ENCODE measurements at regions not wholly inside any gene's neighbourhood (a gene's known extent, or its start where the extent isn't known, plus 50 kb on each side); places are given as distances from the start of the nearest gene placed in this dataset.

GRCh38 chr2:225207471-225207870, 165.2 kb upstream of the DOCK10 start:
- H3K27me3 ChIP-seq = no peaks in the 10 kb centered on the region
- no peaks in the 10 kb centered on the region for H3K9me3 ChIP-seq (replicated peaks)
- H3K27ac ChIP-seq = no peak overlapping the region
- no peaks in the 10 kb centered on the region for H3K4me1 ChIP-seq
- DNase-seq = no peak
- H3K4me3 ChIP-seq = no peak overlapping the region
- no peaks in the 10 kb centered on the region for H3K36me3 ChIP-seq

DNA sequence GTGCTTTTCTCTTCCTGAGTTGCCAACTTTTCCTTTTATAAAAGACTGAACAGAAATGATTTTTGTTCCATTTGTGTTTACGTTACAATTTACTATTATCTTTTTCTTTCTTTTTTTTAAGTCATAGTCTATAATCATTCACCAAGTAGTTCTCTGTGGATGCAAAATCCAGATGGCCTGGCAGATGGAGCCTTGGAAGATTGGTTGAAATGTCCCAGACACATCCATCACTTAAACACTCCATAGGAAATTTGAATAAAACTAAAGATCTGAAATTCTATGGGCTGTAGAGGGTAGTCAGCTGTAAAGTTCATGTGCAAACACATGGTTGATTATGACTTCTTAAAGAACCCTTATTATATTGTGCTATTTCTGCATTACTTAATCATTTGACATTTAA, 164.8 kb upstream of the DOCK10 start:
- no peak overlapping the region for H3K4me3 ChIP-seq
- H3K27ac ChIP-seq = no peak overlapping the region
- no peaks in the 10 kb centered on the region for H3K9me3 ChIP-seq (replicated peaks)
- no peaks in the 10 kb centered on the region for H3K27me3 ChIP-seq
- H3K36me3 ChIP-seq = no peaks in the 10 kb centered on the region
- DNase-seq = no peak
- no peaks in the 10 kb centered on the region for H3K4me1 ChIP-seq

- H3K4me3 ChIP-seq = no peak overlapping the region
- DNase-seq = no peak
- H3K27ac ChIP-seq = no peak overlapping the region
- no peaks in the 10 kb centered on the region for H3K36me3 ChIP-seq
- H3K9me3 ChIP-seq (replicated peaks) = no peaks in the 10 kb centered on the region
- H3K27me3 ChIP-seq = no peaks in the 10 kb centered on the region
- no peaks in the 10 kb centered on the region for H3K4me1 ChIP-seq
These were observed 154.3 kb upstream of the DOCK10 start for GRCh38 chr2:225196579-225196978.

DNA sequence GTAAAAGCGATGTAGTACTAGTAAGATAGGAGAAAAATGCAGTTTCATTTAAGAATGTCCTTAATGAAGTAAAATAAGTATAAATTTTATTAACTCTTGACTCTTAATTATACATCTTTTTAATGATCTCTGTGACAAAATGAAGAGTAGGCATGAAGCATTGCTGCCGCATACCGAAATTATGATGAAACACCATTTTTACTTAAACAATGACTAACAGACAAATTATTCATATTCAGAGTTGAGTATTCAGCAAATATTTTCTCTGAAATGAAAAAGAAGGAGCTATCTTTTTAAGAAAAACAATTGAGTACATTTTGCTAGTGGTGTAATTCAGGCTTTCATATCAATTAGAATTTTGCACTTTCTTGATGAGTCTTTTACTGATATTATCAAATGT, 150.6 kb upstream of the DOCK10 start:
- Histone ChIP-seq H3K27ac (no peak overlapping the region), H3K36me3 (no peaks in the 10 kb centered on the region), H3K4me1 (no peaks in the 10 kb centered on the region), H3K27me3 (no peaks in the 10 kb centered on the region), H3K9me3 (replicated peaks) (no peaks in the 10 kb centered on the region), H3K4me3 (no peak overlapping the region)
- no peak for DNase-seq

DNA sequence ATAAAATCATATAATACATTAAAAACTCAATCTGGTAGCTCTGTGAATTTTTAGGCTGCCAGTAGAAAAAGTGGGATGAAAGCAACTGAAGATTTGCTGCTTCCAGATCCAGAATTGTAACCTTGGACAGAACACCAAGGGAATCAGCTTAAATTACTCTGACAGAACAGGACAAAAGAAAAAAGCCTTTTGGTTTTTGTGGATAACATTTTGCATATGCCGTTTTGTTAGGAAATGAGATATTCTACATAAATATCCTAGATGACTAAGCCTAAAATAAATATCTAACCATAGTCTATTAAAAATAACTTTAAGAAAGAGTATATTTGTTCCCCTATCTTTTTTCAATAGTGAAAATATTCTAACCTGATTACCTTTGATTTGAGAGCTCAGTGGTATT, 148.7 kb upstream of the DOCK10 start:
- Histone ChIP-seq H3K4me1 (no peaks in the 10 kb centered on the region), H3K4me3 (no peak overlapping the region), H3K27ac (no peak overlapping the region), H3K9me3 (replicated peaks) (no peaks in the 10 kb centered on the region), H3K36me3 (no peaks in the 10 kb centered on the region), H3K27me3 (no peaks in the 10 kb centered on the region)
- DNase-seq = no peak

GRCh38 chr2:225184948-225185347, 142.7 kb upstream of the DOCK10 start:
- H3K9me3 ChIP-seq (replicated peaks) = no peaks in the 10 kb centered on the region
- no peaks in the 10 kb centered on the region for H3K4me1 ChIP-seq
- no peak overlapping the region for H3K4me3 ChIP-seq
- no peaks in the 10 kb centered on the region for H3K36me3 ChIP-seq
- H3K27ac ChIP-seq = no peak overlapping the region
- no peak for DNase-seq
- H3K27me3 ChIP-seq = no peaks in the 10 kb centered on the region

DNA sequence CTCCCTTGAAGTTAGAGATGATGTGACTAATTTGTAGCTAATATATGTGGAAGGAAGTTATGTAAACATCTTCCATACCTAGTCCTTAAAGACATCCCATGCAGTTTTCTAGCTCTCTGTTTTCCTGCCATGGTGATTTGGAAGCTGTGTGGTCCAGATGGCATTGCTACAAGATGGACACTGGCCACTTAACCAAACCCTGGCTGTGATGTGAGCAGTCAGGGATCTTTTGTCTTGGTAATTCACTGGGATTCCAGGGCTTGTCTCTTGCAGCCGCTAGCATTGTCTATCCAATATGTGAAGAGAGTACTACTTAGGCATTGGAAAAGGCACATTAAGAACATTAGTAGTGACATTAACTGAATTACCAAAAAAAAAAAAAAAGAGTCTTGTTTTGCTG, 139.9 kb upstream of the DOCK10 start:
- 0 out of 2 replicates have a peak, but pooled peaks cover 3% of the 10 kb centered on the region for H3K9me3 ChIP-seq (replicated peaks)
- H3K27me3 ChIP-seq = no peaks in the 10 kb centered on the region
- H3K27ac ChIP-seq = no peak overlapping the region
- no peak overlapping the region for H3K4me3 ChIP-seq
- no peak for DNase-seq
- no peaks in the 10 kb centered on the region for H3K4me1 ChIP-seq
- no peaks in the 10 kb centered on the region for H3K36me3 ChIP-seq

DNA sequence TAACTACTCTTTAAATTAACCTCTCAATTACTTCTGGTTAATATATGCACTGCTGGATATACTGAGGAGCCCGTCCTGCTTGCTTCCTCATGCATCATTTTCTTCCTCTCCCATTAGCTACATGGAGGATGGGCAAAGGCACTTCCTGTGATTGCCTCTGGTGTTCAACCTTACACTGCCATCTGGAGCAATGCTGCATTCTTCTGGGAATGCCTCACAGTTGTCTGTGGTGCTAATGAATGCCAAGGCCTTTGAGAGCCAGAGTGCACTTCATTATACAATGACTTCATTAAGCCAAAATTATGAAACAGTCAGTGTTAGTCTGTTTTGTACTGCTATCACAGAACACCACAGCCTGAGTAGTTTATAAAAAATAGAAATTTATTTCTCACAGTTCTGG, 134.8 kb upstream of the DOCK10 start:
- no peak overlapping the region for H3K27ac ChIP-seq
- no peaks in the 10 kb centered on the region for H3K36me3 ChIP-seq
- no peaks in the 10 kb centered on the region for H3K27me3 ChIP-seq
- peaks cover 7% of the 10 kb centered on the region for H3K4me1 ChIP-seq
- no peak overlapping the region for H3K4me3 ChIP-seq
- peak in 1 of 2 experiments; percentile 17 for DNase-seq
- H3K9me3 ChIP-seq (replicated peaks) = 0 out of 2 replicates have a peak, but pooled peaks cover 3% of the 10 kb centered on the region

DNA sequence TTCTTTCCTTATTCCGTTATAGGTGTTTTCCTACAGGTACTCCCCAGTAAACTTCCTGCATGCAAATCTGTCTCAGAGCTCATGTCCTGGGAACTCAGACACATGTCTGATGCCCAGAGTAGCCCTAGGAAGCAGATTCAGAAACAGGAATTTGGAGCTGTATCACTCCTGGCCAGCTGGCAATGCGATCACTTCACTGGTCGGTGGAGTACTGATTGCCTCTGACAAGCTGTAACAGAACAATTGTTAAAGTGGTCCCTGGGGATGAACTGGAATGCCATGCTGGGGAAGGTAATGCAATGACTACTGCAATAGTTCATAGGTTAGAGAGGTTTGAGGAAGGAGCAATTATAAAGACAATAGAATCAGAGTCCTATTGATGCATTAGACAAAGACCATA, 131.6 kb upstream of the DOCK10 start:
- no peaks in the 10 kb centered on the region for H3K27me3 ChIP-seq
- no peak overlapping the region for H3K27ac ChIP-seq
- H3K4me3 ChIP-seq = no peak overlapping the region
- no peaks in the 10 kb centered on the region; the same call in 1 of the 2 replicates for H3K36me3 ChIP-seq
- peaks cover 7% of the 10 kb centered on the region for H3K4me1 ChIP-seq
- peak; percentile 44 to 50 for DNase-seq
- peaks cover 3% of the 10 kb centered on the region; the same call in 1 of the 2 replicates for H3K9me3 ChIP-seq (replicated peaks)

DNA sequence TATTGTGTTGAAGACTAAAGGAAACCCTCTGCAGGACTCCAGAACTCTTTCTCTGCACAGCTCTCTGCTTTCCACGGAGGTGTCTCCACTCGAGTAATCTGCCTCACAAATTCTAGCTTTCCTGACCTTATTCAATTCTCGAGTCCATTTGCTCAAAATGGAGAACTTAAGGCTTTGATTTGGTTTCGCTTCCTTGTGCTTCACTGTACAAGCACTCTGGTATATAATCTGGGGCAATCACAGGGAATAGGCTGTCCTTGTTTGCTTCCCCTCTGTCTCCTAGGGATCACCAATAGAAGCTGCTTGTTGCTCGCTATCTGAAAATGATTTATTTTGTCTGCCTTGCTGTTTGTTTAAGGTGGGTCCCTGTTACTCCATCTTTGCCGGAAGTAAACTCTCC, 129.1 kb upstream of the DOCK10 start:
- Histone ChIP-seq H3K4me1 (peaks cover 7% of the 10 kb centered on the region), H3K27me3 (no peaks in the 10 kb centered on the region), H3K27ac (no peak overlapping the region), H3K36me3 (no peaks in the 10 kb centered on the region; the same call in 1 of the 2 replicates), H3K9me3 (replicated peaks) (no peaks in the 10 kb centered on the region; the same call in 1 of the 2 replicates), H3K4me3 (no peak overlapping the region)
- no peak for DNase-seq

- H3K9me3 ChIP-seq (replicated peaks) = no peaks in the 10 kb centered on the region; the same call in 1 of the 2 replicates
- no peak for DNase-seq
- no peaks in the 10 kb centered on the region; the same call in 1 of the 2 replicates for H3K36me3 ChIP-seq
- no peak overlapping the region for H3K4me3 ChIP-seq
- peaks cover 12% of the 10 kb centered on the region for H3K4me1 ChIP-seq
- no peak overlapping the region for H3K27ac ChIP-seq
- no peaks in the 10 kb centered on the region for H3K27me3 ChIP-seq
These were observed 127.9 kb upstream of the DOCK10 start for GRCh38 chr2:225170162-225170561.

DNA sequence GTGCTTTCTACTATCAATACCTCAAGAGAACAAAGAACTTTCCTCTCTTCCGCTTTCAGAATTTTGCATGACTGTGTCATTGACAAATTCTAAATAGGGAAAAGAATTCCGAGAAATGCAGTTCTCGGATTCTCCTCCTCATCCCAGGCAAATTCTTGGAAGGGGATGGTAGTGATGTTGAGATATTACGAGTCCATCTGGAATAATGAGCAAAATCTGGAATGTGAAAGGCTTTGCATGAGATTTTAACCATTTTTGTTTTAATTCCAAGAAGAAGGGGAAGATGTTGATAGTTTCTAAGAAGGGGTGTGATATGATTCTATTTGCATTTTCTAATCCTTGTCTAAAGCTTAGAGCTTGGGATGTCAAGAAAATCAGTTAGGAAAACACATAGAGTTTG, 127.1 kb upstream of the DOCK10 start:
- Histone ChIP-seq H3K27me3 (no peaks in the 10 kb centered on the region), H3K9me3 (replicated peaks) (no peaks in the 10 kb centered on the region; the same call in 1 of the 2 replicates), H3K27ac (no peak overlapping the region), H3K4me1 (peaks cover 18% of the 10 kb centered on the region), H3K36me3 (no peaks in the 10 kb centered on the region; the same call in 1 of the 2 replicates), H3K4me3 (no peak overlapping the region)
- no peak for DNase-seq

GRCh38 chr2:225165052-225165451, 122.8 kb upstream of the DOCK10 start:
- no peak for DNase-seq
- Histone ChIP-seq H3K9me3 (replicated peaks) (no peaks in the 10 kb centered on the region), H3K27me3 (no peaks in the 10 kb centered on the region), H3K36me3 (no peaks in the 10 kb centered on the region), H3K27ac (peak overlapping the region; percentile 72), H3K4me1 (peaks cover 17% of the 10 kb centered on the region), H3K4me3 (peak overlapping the region; percentile 41)

GRCh38 chr2:225164401-225165050, 122.3 kb upstream of the DOCK10 start:
- DNase-seq = peak; percentile 80 to 90

DNA sequence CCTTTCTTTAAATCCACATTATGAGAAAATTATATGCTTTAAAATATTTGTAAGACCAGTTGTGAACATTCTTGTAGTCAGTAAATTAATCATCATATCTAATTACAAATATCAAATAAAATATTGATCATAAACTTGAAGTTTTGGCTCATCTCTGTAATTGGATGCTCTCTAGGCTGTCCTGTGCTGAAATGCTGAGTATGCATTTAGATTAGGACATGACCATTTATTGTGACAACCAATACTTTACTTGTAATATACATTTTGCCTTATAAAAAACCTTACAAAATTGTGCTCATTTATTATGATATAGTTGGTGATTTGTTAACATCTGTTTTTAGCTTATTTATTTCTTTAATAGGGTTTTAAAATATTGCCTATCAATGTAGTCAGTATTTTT, 116.1 kb upstream of the DOCK10 start:
- Histone ChIP-seq H3K4me3 (no peak overlapping the region), H3K9me3 (replicated peaks) (peaks cover 5% of the 10 kb centered on the region), H3K27ac (no peak overlapping the region), H3K4me1 (no peaks in the 10 kb centered on the region), H3K36me3 (no peaks in the 10 kb centered on the region), H3K27me3 (no peaks in the 10 kb centered on the region)
- DNase-seq = no peak

More at GRCh38 chr2:225164401-225165050, 122.3 kb upstream of the DOCK10 start:
- H3K4me1 ChIP-seq = peaks cover 17% of the 10 kb centered on the region
- H3K36me3 ChIP-seq = no peaks in the 10 kb centered on the region
- H3K9me3 ChIP-seq (replicated peaks) = no peaks in the 10 kb centered on the region
- no peaks in the 10 kb centered on the region for H3K27me3 ChIP-seq
- H3K27ac ChIP-seq = peak overlapping the region; percentile 72
- H3K4me3 ChIP-seq = peak overlapping the region; percentile 41

DNA sequence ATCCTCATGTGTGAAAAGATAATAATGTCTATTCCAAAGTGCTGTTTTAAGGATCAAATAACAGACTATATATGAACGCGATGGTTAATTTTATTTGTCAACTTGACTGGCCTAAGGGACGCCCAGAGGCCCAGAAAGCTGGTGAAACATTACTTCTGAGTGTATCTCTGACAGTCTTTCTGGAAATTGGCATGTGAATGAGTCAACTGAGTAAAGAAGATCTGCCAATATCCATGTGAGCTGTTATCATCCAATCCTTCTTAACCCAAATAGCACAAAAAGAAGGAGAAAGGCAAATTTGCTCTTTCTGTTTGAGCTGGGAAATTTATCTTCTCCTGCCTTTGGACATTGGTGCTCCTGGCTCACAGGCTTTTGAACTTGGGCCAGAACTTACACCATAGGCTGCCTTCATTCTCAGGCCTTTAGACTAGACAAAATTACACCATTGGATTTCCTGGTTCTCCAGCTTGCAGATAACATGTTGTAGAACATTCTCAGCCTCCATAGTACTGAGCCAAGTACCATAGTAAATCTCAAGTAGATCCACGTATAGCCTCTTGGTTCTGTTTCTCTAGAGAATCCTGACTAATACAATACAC, 114.7 kb upstream of the DOCK10 start:
- DNase-seq = no peak
- Histone ChIP-seq H3K9me3 (replicated peaks) (peaks cover 5% of the 10 kb centered on the region), H3K4me3 (no peak overlapping the region), H3K27me3 (no peaks in the 10 kb centered on the region), H3K36me3 (no peaks in the 10 kb centered on the region), H3K27ac (no peak overlapping the region), H3K4me1 (no peaks in the 10 kb centered on the region)
